GM12891 (cell line): ENCODE measurements at regions not wholly inside any gene's neighbourhood (a gene's known extent, or its start where the extent isn't known, plus 50 kb on each side); places are given as distances from the start of the nearest gene placed in this dataset.

Source experiments
- POLR2A ChIP-seq: IDR thresholded peaks from 2 replicates; pipeline ENCODE4 v1.6.1; 2011; ENCODE audit warnings: low read depth, low read length, control low read depth
- POLR2AphosphoS5 ChIP-seq: IDR thresholded peaks from 2 replicates; pipeline ENCODE4 v1.6.1; 2011; ENCODE audit warnings: low read depth, low read length, control low read depth
- TAF1 ChIP-seq: IDR thresholded peaks from 2 replicates; pipeline ENCODE4 v1.6.1; 2011; ENCODE audit warnings: low read depth, low read length, control low read depth

DNA sequence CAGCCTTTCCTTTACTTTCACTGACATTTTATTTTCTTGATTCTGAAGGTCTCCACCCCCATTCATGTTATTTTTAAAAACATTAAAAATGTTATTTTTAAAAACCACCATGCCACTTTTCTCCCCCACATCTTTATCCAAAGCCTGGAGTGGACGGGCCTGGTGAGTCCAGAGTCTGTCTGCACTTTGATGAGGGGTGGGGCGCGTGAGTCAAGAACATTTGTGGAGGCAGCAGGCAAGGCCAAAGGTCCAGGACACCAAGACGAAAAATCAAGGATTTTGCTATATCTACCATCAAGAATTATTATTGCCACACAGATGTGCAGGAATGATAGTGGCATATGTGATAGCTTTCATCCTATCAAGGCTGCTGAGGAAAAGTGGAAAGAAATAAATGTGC, 224.9 kb downstream of the FGF9 start:
- TF ChIP-seq POLR2A (no peak), POLR2AphosphoS5 (no peak), TAF1 (no peak)
